Stimulated activated naive CD8-positive, alpha-beta T cell treated with anti-CD3 and anti-CD28 coated beads, Interleukin-15, Interleukin-2, amounts not matched to agents 100 U/mL and 50 U/mL, for 24 hours (primary cell): ENCODE measurements at regions not wholly inside any gene's neighbourhood (a gene's known extent, or its start where the extent isn't known, plus 50 kb on each side); places are given as distances from the start of the nearest gene placed in this dataset.
"Not testable (repeated sequence)": the region's sequence is repeated elsewhere in the genome, so short reads cannot be mapped to it uniquely, and the experiment has no call there.

Source experiments
- ATAC-seq: fragments of 150-1000 bp; cut with Tn5 transposase; one replicate; pipeline ENCODE4 v1.10.0; 2021
- DNase-seq: peaks from one replicate; pipeline ENCODE4 v3.0.0; 2021

GRCh38 chr18:45343365-45343764, 271.9 kb upstream of the SLC14A2 start:
- ATAC-seq (no peak), DNase-seq (no peak)

DNA sequence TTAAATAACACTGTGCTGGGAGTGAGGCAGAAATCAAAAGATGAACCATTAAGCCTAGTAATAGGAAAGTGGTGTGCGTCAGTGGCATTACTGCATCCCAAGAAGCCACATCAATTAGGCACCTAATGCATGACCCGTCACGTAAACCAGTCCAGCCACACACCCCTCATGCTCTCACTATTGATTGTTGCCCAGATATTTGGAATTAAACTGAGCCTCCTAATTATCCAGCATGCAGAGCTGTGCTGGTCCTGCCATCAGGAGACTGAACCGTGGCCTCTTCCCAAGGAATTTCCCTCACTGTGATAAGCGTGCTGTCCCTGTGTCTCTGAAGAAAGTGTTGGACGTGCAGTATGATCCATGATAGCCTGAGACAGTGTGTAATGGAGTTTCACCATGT, 270.6 kb upstream of the SLC14A2 start:
- not testable (repeated sequence) for DNase-seq, ATAC-seq

DNA sequence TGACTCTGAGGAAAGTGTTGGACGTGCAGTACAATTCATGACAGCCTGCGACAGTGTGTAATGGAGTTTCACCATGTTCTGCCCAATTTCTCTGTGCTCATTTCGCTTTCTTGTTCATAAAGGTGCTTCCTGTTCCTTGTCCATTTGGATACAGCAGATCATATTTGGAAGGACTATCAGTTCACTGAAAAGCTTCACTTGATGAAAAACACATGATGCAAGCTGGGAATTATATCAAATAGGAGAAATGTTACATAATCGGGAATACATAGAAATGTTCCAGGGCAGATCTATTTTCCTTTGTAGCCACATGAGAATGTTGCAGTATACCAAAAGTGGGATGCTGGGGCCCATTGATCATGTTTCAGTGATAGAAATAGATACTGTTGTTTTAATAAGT, 266.3 kb upstream of the SLC14A2 start:
- ATAC-seq (no peak), DNase-seq (no peak)

- no peak for ATAC-seq
- no peak for DNase-seq
Observed at GRCh38 chr18:45349467-45349866, 265.8 kb upstream of the SLC14A2 start.

DNA sequence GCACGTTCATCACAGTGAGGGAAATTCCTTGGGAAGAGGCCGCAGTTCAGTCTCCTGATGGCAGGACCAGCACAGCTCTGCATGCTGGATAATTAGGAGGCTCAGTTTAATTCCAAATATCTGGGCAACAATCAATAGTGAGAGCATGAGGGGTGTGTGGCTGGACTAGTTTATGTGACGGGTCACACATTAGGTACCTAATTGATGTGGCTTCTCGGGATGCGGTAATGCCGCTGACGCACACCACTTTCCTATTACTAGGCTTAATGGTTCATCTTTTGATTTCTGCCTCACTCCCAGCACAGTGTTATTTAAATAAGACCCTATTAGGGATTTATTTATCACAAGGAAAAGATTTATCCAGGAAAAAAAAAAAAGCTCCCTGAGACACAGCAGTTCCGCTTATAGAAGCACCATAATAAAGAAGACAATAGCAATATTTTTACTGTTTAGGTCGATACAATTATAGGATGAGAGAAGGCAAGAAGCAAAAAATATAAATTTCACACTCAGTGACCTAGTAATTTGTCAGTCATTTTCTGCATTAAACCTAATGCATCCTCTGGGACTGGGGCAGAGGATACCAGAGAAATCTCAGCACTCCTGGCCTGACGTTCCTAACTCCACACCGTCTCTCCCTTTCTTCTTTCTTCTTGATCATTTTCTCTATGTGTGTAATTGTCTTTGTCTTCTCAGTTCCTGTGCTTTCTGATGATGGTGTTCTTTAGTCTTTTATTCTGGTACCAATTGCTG, 264.7 kb upstream of the SLC14A2 start:
- ATAC-seq (no peak), DNase-seq (no peak)

- DNase-seq: no peak
- no peak for ATAC-seq
Observed at GRCh38 chr18:45352874-45353273, 262.4 kb upstream of the SLC14A2 start.

DNA sequence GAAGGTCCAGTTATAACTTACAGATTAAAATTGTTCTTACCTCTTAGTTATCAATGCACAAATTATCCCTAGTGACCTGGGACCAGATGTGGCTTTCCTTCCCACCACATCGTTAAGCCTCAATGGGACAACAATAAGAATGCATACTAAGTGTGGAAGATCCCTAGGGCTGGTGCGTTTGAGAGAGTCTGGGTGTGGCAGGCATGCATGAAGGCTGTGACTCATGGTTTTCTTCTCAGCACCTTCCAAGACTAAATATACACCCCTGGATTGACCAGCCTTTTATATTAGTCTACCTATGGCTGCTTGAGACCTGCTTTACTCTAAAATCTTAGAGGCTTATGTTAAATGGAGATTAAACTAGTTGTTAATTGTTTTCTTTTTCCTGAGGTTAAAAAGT, 261.7 kb upstream of the SLC14A2 start:
- ATAC-seq (no peak), DNase-seq (no peak)

- peak; percentile 37 for ATAC-seq
- DNase-seq: no peak
Observed at GRCh38 chr18:45355944-45356520, 259.2 kb upstream of the SLC14A2 start.

- no peak for DNase-seq
- no peak for ATAC-seq
Observed at GRCh38 chr18:45357686-45358470, 257.4 kb upstream of the SLC14A2 start.

- ATAC-seq (no peak), DNase-seq (no peak)
Observed at GRCh38 chr18:45359275-45360009, 255.8 kb upstream of the SLC14A2 start.

DNA sequence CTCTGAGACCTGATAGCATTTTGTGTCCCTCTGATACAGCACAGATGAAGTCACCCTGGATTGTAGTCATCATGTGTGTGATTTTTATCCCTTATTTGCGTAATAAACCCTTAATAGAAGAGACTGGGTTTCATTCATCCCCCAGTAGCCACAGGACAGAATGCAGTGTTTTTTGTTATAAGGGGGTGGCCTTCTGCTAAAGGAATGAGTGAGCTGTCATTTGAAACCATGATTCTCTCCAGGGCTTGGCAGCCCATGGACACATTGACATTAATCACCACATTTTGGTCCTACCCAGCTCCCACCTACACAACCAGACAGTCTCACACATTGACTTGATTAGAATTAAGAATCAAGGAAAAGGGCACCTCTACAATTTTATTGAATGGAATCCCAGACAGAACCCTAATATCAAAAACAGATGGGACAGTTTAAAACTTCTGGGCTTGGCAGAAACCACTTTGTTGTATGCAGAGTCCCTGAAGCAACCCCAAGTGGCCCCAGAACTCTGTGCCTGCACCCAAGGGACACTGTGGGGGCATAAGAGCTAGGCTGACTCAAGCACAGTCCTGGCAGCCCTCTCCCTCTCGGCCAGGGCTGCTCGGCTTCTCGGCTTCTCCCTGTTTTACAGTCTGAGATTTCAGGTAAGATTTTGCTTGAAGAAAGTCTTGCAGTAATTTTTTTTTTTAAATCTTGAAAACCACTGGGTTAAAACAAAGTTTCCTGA, 254.0 kb upstream of the SLC14A2 start:
- DNase-seq (no peak), ATAC-seq (no peak)

DNA sequence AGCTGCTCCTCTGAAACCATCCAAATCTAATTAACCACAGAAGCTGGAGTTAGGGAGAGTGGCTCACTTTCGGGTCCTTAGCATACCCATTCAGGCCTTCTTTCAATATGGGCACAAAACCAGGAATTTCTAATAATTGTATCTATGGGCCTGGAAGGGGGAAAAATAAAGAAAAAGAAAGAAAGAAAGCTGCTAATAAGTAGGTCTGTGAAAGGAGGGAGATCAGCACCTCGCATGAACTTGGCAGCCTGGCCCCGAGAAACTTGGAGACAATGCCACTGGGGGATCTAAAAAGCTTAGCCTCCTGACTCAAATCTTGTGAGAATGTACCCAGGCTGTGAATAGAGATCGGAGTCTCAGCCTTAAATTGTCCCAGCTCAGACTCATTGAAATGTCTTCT, 252.1 kb upstream of the SLC14A2 start:
- ATAC-seq (no peak), DNase-seq (no peak)

DNA sequence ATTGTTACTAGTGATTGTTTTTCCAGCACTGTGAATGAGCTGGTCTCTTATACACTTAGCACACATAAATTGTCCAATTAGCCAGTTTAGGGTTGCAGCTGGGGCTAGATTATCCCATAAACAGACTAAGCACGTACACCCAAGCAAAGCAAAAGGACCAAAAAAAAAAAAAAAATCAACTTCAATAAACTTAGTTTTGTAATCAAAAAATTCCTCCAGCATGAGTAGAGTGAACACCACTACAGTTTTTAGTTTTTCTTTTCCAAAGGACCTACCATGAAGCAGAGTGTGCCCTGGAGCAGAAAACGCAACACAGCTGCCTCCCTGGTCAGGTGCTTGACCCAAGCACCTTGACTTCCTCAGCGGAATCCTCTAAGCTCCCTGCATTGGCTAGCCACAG, 249.4 kb upstream of the SLC14A2 start:
- DNase-seq: no peak
- ATAC-seq: no peak

DNA sequence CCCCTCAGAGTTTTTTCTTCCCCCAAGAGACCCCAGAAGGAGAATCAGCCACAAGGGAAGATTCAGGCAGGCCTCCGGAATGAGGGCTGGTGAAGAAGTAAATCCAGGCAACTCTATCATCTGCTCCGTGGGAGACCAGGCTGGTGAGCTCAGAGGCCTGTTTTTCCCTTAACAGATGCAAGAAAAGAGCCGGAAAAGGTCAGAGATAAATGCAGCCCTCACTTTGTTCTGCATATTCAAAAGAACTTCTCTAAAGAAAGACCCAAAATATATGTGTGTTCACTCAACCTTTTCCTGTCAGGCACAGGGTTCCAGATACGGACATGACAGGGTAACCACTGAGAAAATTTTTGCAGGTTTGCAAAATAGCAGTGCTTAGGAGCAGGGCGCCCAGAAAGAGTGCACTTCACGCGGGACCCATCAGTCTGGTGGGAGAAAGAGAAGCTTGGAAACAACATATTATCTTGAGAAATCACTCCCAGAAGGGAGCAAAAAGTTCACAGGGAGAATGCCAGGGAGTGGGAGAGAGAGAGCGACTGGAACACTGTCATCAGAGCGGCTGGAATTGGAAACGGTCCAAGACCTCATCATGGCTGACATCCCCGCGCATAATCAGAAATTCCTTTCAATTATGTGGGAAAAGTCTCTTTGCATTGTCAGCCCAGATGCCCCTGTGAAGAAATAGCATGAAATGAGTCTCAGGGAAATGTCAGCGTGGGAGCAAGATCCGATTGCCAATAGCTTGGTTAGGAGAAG, 244.8 kb upstream of the SLC14A2 start:
- ATAC-seq (no peak), DNase-seq (no peak)

GRCh38 chr18:45373286-45373880, 241.9 kb upstream of the SLC14A2 start:
- no peak for ATAC-seq
- no peak for DNase-seq

GRCh38 chr18:45374236-45374635, 241.0 kb upstream of the SLC14A2 start:
- no peak for DNase-seq
- ATAC-seq: no peak

GRCh38 chr18:45374878-45375630, 240.2 kb upstream of the SLC14A2 start:
- ATAC-seq: no peak
- DNase-seq: no peak

DNA sequence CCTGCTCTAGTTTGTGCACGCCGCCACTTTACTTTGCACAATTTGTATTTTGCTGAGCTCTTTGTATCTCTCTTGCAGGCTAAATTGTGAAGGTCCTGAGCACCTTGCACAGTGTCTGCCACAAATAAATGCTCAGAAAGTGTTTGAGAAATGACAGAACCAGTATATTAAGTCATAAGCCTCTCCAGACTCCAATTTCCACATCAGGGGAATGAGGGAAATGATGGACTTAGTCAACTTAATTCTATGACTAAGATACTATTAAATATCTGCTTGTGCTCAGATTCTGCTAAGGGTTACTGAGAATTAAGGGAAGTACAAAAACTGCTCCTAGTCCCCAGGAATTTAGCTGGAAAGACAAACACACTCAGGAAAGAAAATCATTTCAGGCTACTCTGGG, 239.1 kb upstream of the SLC14A2 start:
- DNase-seq: no peak
- ATAC-seq: no peak

DNA sequence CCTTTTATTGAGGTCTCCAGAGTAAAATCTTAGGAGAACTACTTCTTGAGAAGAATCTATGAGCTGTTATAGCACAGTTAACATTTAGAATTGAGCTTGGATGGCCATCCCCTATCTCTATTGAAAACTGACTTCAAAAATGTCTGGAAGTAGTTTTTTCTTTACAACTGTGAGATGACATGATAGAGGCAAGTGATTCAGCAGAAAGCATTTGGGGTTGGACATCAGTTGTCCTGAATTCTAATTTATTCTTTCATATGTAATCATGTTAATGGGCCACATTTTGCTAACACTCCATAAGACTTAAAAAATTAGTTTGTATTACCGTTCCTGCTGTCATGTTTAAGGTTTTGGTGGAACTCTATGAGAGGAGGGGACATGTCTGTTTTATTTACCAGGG, 237.0 kb upstream of the SLC14A2 start:
- DNase-seq (no peak), ATAC-seq (no peak)

DNA sequence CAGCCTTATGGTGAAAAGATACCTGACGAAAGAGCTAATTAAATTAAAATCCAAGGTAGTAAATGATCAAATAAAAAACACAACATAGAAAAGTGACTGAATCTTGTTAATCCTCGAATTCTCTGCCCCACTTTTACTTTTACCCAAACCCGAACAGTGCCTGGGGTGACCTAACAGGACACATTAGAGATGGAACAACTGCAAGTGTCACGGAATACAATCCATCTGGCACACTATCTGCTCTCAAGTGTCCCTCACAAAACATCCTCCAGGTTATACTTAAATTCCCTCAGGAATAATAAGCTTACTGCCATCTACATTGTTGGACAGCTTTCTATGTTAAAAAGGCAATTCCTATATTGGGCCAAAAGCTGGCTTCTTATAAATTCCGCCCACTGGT, 236.3 kb upstream of the SLC14A2 start:
- DNase-seq (no peak), ATAC-seq (no peak)
